Trophoblast cell (in vitro differentiated cells and primary cell): ENCODE measurements at regions not wholly inside any gene's neighbourhood (a gene's known extent, or its start where the extent isn't known, plus 50 kb on each side); places are given as distances from the start of the nearest gene placed in this dataset.

Experiments
- DNase-seq, 2 donors: peaks; one replicate each; pipeline ENCODE4 v3.0.0-alpha.2; 2016
- H2AFZ ChIP-seq: 2 replicates; pipeline ENCODE4 v1.6.1; 2013; ENCODE audit warnings: low read length, moderate library complexity, mild to moderate bottlenecking; ENCODE audit not compliant: insufficient read depth, poor library complexity
- H2AK5ac ChIP-seq: 2 replicates; pipeline ENCODE4 v1.6.1; 2013; ENCODE audit warnings: mild to moderate bottlenecking, low read length
- H2BK120ac ChIP-seq: 2 replicates; pipeline ENCODE4 v1.6.1; 2013; ENCODE audit warnings: low read length, mild to moderate bottlenecking, moderate library complexity; ENCODE audit not compliant: insufficient read depth, poor library complexity
- H2BK12ac ChIP-seq: 2 replicates; pipeline ENCODE4 v1.6.1; 2013; ENCODE audit warnings: mild to moderate bottlenecking, low read length, moderate library complexity
- H2BK5ac ChIP-seq: 2 replicates; pipeline ENCODE4 v1.6.1; 2013; ENCODE audit warnings: low read length, low read depth, moderate library complexity, mild to moderate bottlenecking; ENCODE audit not compliant: poor library complexity
- H3K14ac ChIP-seq: 2 replicates; pipeline ENCODE4 v1.6.1; 2013; ENCODE audit warnings: mild to moderate bottlenecking, low read length
- H3K18ac ChIP-seq: 2 replicates; pipeline ENCODE4 v1.6.1; 2013; ENCODE audit warnings: mild to moderate bottlenecking, low read length
- H3K23ac ChIP-seq: 2 replicates; pipeline ENCODE4 v1.6.1; 2013; ENCODE audit warnings: low read length
- H3K27ac ChIP-seq: 2 replicates; pipeline ENCODE4 v1.5.1; 2013; ENCODE audit warnings: low read depth, mild to moderate bottlenecking, inconsistent platforms, low read length, moderate library complexity
- H3K27me3 ChIP-seq: 2 replicates; pipeline ENCODE4 v1.6.1; 2013; ENCODE audit warnings: inconsistent platforms, mild to moderate bottlenecking, low read length, moderate library complexity; ENCODE audit not compliant: insufficient read depth
- H3K36me3 ChIP-seq, 2 experiments: 1 replicate in 1 of 2; 2 replicates in 1 of 2; pipeline ENCODE4 v1.6.1; 2013; ENCODE audit warnings: low read length in 2 of 2, mild to moderate bottlenecking in 2 of 2, moderate library complexity in 1 of 2; ENCODE audit not compliant: insufficient read depth in 2 of 2, control insufficient read depth in 1 of 2
- H3K4ac ChIP-seq: 2 replicates; pipeline ENCODE4 v1.6.1; 2013; ENCODE audit warnings: low read depth, mild to moderate bottlenecking, low read length, moderate library complexity
- H3K4me1 ChIP-seq, 2 experiments: 1 replicate in 1 of 2; 2 replicates in 1 of 2; pipeline ENCODE4 v1.6.1; 2013; ENCODE audit warnings: low read length in 2 of 2, mild to moderate bottlenecking in 2 of 2, moderate library complexity in 1 of 2; ENCODE audit not compliant: insufficient read depth in 2 of 2, control insufficient read depth in 1 of 2
- H3K4me2 ChIP-seq: 2 replicates; pipeline ENCODE4 v1.6.1; 2013; ENCODE audit warnings: inconsistent platforms, mild to moderate bottlenecking, low read length, moderate library complexity
- H3K4me3 ChIP-seq: 2 replicates; pipeline ENCODE4 v1.5.1; 2013; ENCODE audit warnings: mild to moderate bottlenecking, low read depth, low read length, inconsistent platforms
- H3K79me1 ChIP-seq: one replicate; pipeline ENCODE4 v1.6.1; 2013; ENCODE audit warnings: low read length
- H3K79me2 ChIP-seq: 2 replicates; pipeline ENCODE4 v1.6.1; 2013; ENCODE audit warnings: low read length, mild to moderate bottlenecking; ENCODE audit not compliant: control insufficient read depth, insufficient read depth, poor library complexity
- H3K9ac ChIP-seq: 2 replicates; pipeline ENCODE4 v1.6.1; 2013; ENCODE audit warnings: mild to moderate bottlenecking, low read length
- H3K9me3 ChIP-seq: 2 replicates; pipeline ENCODE4 v1.6.1; 2013; ENCODE audit warnings: low read depth, mild to moderate bottlenecking, control low read depth, inconsistent platforms, low read length; ENCODE audit not compliant: insufficient read depth
- H4K12ac ChIP-seq: 2 replicates; pipeline ENCODE4 v1.6.1; 2013; ENCODE audit warnings: low read depth, mild to moderate bottlenecking, low read length, moderate library complexity
- H4K8ac ChIP-seq: 2 replicates; pipeline ENCODE4 v1.6.1; 2013; ENCODE audit warnings: low read depth, mild to moderate bottlenecking, low read length, moderate library complexity
- H4K91ac ChIP-seq: one replicate; pipeline ENCODE4 v1.6.1; 2013; ENCODE audit warnings: low read depth, mild to moderate bottlenecking, low read length, moderate library complexity
- WGBS: extraction: QIAGEN DNeasy Blood & Tissue Kit; methylation state at CpG from one replicate; pipeline ENCODE4 v1.1.7; 2013; ENCODE audit warnings: missing lambda C conversion rate; ENCODE audit not compliant: insufficient read length, insufficient coverage; ENCODE audit errors: extremely low coverage; 5-methylcytosine and 5-hydroxymethylcytosine counted together

DNA sequence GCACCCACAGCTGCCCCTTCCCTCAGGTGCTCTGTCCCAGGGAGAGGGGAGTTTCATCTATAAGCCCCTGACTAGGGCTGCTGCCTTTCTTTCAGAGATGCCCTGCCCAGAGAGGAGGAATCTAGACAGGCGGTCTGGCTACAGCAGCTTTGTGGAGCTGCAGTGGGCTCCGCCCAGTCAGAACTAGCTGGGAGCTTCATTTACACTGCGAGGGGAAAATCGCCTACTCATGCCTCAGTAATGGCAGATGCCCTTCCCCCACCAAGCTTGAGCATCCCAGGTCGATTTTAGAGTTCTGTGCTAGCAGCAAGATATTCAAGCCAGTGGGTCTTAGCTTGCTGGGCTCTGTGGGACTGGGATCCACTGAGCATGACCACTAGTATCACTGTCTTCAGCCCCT lies 181.2 kb upstream of the RARB start:
- H3K18ac ChIP-seq: no peak overlapping the region
- H3K4me2 ChIP-seq: no peak overlapping the region
- no peak overlapping the region for H3K14ac ChIP-seq
- no peaks in the 10 kb centered on the region for H3K36me3 ChIP-seq
- DNase-seq: no peak
- no peak overlapping the region for H4K8ac ChIP-seq
- no peak overlapping the region for H2BK12ac ChIP-seq
- WGBS: no CpG with 5 or more reads among the region's 5 CpGs
- no peaks in the 10 kb centered on the region for H3K4me1 ChIP-seq
- peaks cover 4% of the 10 kb centered on the region for H3K79me1 ChIP-seq
- no peak overlapping the region for H2AFZ ChIP-seq
- no peak overlapping the region for H4K12ac ChIP-seq
- no peak overlapping the region for H3K27ac ChIP-seq
- no peaks in the 10 kb centered on the region for H3K27me3 ChIP-seq
- no peak overlapping the region for H4K91ac ChIP-seq
- no peak overlapping the region for H3K4ac ChIP-seq
- H3K9ac ChIP-seq: no peak overlapping the region
- no peak overlapping the region for H2BK5ac ChIP-seq
- peaks cover 9% of the 10 kb centered on the region for H3K9me3 ChIP-seq
- H3K4me3 ChIP-seq: no peak overlapping the region
- no peak overlapping the region for H3K23ac ChIP-seq
- H2AK5ac ChIP-seq: no peak overlapping the region
- no peak overlapping the region for H2BK120ac ChIP-seq
- H3K79me2 ChIP-seq: no peaks in the 10 kb centered on the region

DNA sequence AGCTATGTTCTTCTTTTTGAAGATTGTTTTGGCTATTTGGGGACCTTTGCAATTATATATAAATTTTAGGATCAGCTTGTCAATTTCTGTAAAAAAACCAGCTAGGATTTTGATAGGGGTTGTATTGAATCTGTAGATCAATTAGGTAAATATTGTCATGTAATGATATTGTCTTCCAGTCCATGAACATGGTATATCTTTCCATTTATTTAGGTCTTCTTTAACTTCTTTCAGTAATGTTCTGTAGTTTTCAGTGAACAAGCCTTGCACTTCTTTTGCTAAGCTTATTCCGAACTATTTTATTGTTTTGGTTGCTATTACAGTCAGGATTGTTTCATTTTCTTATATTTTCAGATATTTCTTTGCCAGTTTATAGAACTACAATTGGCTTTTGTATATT lies 175.8 kb upstream of the RARB start:
- no peak overlapping the region for H3K18ac ChIP-seq

DNA sequence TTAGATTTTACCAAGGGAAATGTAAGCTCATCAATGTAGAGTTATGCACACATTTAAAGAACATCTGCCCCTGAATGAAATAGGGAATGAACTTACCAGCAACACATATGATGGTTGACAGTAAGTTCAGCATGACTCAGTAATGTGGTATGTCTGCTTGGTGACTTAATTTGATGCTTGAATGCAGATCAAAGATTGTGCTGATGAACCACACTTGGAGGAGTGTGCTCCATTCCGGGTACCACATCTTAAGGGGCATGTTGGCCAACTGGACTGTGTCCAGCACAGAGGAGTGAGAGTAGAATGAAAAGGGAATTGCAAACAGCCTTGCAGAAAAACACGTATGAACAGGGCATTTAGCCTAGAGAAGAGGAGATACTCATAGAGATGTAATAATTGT lies 171.0 kb upstream of the RARB start:
- peak in 1 of 2 donors; percentile 20 for DNase-seq
- Histone ChIP-seq H4K12ac (no peak overlapping the region), H3K27ac (no peak overlapping the region), H3K4me3 (no peak overlapping the region), H3K9me3 (no peaks in the 10 kb centered on the region), H3K79me2 (no peaks in the 10 kb centered on the region), H2AFZ (no peak overlapping the region), H3K23ac (no peak overlapping the region), H2BK5ac (no peak overlapping the region), H3K27me3 (no peaks in the 10 kb centered on the region), H3K14ac (no peak overlapping the region), H2AK5ac (no peak overlapping the region), H3K4me2 (no peak overlapping the region), H3K4me1 (no peaks in the 10 kb centered on the region), H3K18ac (no peak overlapping the region), H3K36me3 (no peaks in the 10 kb centered on the region), H2BK120ac (no peak overlapping the region), H3K4ac (no peak overlapping the region), H3K9ac (no peak overlapping the region), H3K79me1 (no peaks in the 10 kb centered on the region), H4K91ac (no peak overlapping the region), H2BK12ac (no peak overlapping the region), H4K8ac (no peak overlapping the region)
- WGBS: no CpG with 5 or more reads among the region's 2 CpGs

More for the DNA sequence above, 175.8 kb upstream of the RARB start:
- H3K4ac ChIP-seq: no peak overlapping the region
- no peaks in the 10 kb centered on the region for H3K79me2 ChIP-seq
- H3K9ac ChIP-seq: no peak overlapping the region
- no peaks in the 10 kb centered on the region for H3K4me1 ChIP-seq
- no peak overlapping the region for H3K4me2 ChIP-seq
- H2AFZ ChIP-seq: no peak overlapping the region
- no peak overlapping the region for H4K8ac ChIP-seq
- no peak for DNase-seq
- peaks cover 5% of the 10 kb centered on the region for H3K9me3 ChIP-seq
- H3K23ac ChIP-seq: no peak overlapping the region
- no peak overlapping the region for H4K12ac ChIP-seq
- peaks cover 4% of the 10 kb centered on the region for H3K79me1 ChIP-seq
- no peak overlapping the region for H2BK12ac ChIP-seq
- H4K91ac ChIP-seq: no peak overlapping the region
- H3K4me3 ChIP-seq: no peak overlapping the region
- no peak overlapping the region for H2BK5ac ChIP-seq
- no peak overlapping the region for H3K14ac ChIP-seq
- WGBS: no CpG with 5 or more reads among the region's 1 CpG
- H2AK5ac ChIP-seq: no peak overlapping the region
- no peak overlapping the region for H3K27ac ChIP-seq
- H3K27me3 ChIP-seq: no peaks in the 10 kb centered on the region
- H3K36me3 ChIP-seq: no peaks in the 10 kb centered on the region
- H2BK120ac ChIP-seq: no peak overlapping the region

DNA sequence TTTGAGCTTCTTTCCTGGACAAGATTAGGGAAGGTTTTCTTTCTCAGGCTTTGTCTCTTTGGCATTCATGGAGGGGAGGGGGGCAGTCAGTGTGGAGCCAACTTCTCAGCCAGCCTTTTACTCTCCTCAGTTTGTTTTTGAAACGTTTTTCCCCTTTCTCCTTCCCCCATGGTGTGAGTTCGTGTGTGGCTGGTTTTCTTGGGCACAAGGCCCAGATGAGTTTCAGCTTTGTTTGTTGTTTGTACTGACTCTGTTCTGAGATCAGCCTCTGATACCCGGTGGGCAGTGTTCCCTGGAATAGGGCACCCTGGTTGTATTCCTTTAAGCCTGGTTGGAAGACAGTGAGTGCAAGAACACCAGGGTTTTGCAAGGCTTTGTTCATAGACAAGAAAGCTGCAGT lies 168.2 kb upstream of the RARB start:
- Histone ChIP-seq H3K27me3 (no peaks in the 10 kb centered on the region), H3K36me3 (no peaks in the 10 kb centered on the region), H3K4ac (no peak overlapping the region), H3K9ac (no peak overlapping the region), H2AK5ac (no peak overlapping the region), H2BK12ac (peak overlapping the region; percentile 36), H3K79me2 (no peaks in the 10 kb centered on the region), H2BK120ac (no peak overlapping the region), H3K23ac (no peak overlapping the region), H3K27ac (no peak overlapping the region), H4K8ac (no peak overlapping the region), H3K4me3 (no peak overlapping the region), H3K14ac (no peak overlapping the region), H3K18ac (no peak overlapping the region), H3K4me1 (no peaks in the 10 kb centered on the region), H4K91ac (no peak overlapping the region), H2BK5ac (no peak overlapping the region), H3K9me3 (no peaks in the 10 kb centered on the region), H4K12ac (no peak overlapping the region), H2AFZ (no peak overlapping the region), H3K79me1 (no peaks in the 10 kb centered on the region), H3K4me2 (no peak overlapping the region)
- no peak for DNase-seq
- no CpG with 5 or more reads among the region's 3 CpGs for WGBS
